Endothelial cell (in vitro differentiated cells): ENCODE measurements at regions not wholly inside any gene's neighbourhood (a gene's known extent, or its start where the extent isn't known, plus 50 kb on each side); places are given as distances from the start of the nearest gene placed in this dataset.

ENCODE experiments used
- DNase-seq: peaks from one replicate; pipeline ENCODE4 v3.0.0; 2021; ENCODE audit warnings: low spot score
- H3K27ac Mint-ChIP-seq: one replicate; pipeline ENCODE4 v1.8.0; 2021; ENCODE audit warnings: mixed read lengths, inconsistent platforms; ENCODE audit not compliant: unreplicated experiment
- H3K27me3 Mint-ChIP-seq: one replicate; pipeline ENCODE4 v1.8.0; 2021; ENCODE audit warnings: mild to moderate bottlenecking, moderate library complexity, mixed read lengths, inconsistent platforms; ENCODE audit not compliant: unreplicated experiment
- H3K36me3 Mint-ChIP-seq: one replicate; pipeline ENCODE4 v1.8.0; 2021; ENCODE audit warnings: mild to moderate bottlenecking, low read depth, mixed read lengths, inconsistent platforms; ENCODE audit not compliant: unreplicated experiment
- H3K4me1 Mint-ChIP-seq: one replicate; pipeline ENCODE4 v1.8.0; 2021; ENCODE audit warnings: mild to moderate bottlenecking, mixed read lengths, inconsistent platforms; ENCODE audit not compliant: unreplicated experiment
- H3K4me3 Mint-ChIP-seq: one replicate; pipeline ENCODE4 v1.8.0; 2021; ENCODE audit warnings: mild to moderate bottlenecking, mixed read lengths, inconsistent platforms; ENCODE audit not compliant: unreplicated experiment
- H3K9me3 Mint-ChIP-seq: one replicate; pipeline ENCODE4 v1.8.0; 2021; ENCODE audit warnings: mixed read lengths, inconsistent platforms; ENCODE audit not compliant: unreplicated experiment
- TF ChIP-seq, protein P1 (sequence below): fragments of 200-600 bp; sonication (generic); IDR thresholded peaks from one replicate; pipeline ENCODE4 v1.5.0; 2021; ENCODE audit warnings: antibody characterized with exemption; ENCODE audit not compliant: unreplicated experiment

- Mint-ChIP-seq H3K4me1 (no peaks in the 10 kb centered on the region), H3K36me3 (no peaks in the 10 kb centered on the region), H3K4me3 (no peak overlapping the region), H3K27me3 (peaks cover 3% of the 10 kb centered on the region), H3K9me3 (no peaks in the 10 kb centered on the region), H3K27ac (no peak overlapping the region)
- TF ChIP-seq, protein P1, sequence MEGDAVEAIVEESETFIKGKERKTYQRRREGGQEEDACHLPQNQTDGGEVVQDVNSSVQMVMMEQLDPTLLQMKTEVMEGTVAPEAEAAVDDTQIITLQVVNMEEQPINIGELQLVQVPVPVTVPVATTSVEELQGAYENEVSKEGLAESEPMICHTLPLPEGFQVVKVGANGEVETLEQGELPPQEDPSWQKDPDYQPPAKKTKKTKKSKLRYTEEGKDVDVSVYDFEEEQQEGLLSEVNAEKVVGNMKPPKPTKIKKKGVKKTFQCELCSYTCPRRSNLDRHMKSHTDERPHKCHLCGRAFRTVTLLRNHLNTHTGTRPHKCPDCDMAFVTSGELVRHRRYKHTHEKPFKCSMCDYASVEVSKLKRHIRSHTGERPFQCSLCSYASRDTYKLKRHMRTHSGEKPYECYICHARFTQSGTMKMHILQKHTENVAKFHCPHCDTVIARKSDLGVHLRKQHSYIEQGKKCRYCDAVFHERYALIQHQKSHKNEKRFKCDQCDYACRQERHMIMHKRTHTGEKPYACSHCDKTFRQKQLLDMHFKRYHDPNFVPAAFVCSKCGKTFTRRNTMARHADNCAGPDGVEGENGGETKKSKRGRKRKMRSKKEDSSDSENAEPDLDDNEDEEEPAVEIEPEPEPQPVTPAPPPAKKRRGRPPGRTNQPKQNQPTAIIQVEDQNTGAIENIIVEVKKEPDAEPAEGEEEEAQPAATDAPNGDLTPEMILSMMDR: no peak
- no peak for DNase-seq
Measured at GRCh38 chr11:95575517-95575916, 214.1 kb downstream of the FAM76B start.

DNA sequence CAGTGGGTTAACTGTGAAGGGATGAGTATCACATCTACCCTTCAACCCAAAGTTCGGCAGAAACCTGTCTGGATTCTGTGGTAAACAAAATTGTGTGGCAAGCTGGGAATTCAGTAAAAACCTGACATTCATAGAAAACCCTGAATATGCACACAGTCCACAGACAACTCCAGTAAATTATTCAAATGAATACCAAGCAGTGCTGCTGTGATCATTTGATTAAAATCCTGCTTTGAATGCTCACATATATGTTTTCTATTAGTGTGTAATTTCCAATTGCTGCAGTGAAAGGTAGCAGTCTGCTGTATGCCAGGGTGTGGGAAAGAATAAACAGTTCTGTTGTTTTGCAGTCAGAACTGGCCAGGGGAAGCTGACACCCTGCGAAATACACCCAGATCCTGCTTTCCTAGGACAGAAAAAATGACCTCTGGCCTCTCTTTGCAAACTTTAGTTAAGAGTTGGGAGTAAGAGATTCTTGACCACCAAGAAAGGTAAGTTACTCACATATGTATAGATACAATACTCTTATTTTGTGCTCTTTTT, 217.8 kb downstream of the FAM76B start:
- no peaks in the 10 kb centered on the region for H3K4me1 Mint-ChIP-seq
- no peak for DNase-seq
- peaks cover 3% of the 10 kb centered on the region for H3K27me3 Mint-ChIP-seq
- H3K36me3 Mint-ChIP-seq: no peaks in the 10 kb centered on the region
- H3K9me3 Mint-ChIP-seq: no peaks in the 10 kb centered on the region
- no peak overlapping the region for H3K27ac Mint-ChIP-seq
- H3K4me3 Mint-ChIP-seq: no peak overlapping the region
- TF ChIP-seq, protein P1: no peak

GRCh38 chr11:95570845-95571244, 218.7 kb downstream of the FAM76B start:
- Mint-ChIP-seq H3K27me3 (peaks cover 3% of the 10 kb centered on the region), H3K27ac (no peak overlapping the region), H3K36me3 (no peaks in the 10 kb centered on the region), H3K4me3 (no peak overlapping the region), H3K4me1 (no peaks in the 10 kb centered on the region), H3K9me3 (no peaks in the 10 kb centered on the region)
- TF ChIP-seq, protein P1: no peak
- no peak for DNase-seq

DNA sequence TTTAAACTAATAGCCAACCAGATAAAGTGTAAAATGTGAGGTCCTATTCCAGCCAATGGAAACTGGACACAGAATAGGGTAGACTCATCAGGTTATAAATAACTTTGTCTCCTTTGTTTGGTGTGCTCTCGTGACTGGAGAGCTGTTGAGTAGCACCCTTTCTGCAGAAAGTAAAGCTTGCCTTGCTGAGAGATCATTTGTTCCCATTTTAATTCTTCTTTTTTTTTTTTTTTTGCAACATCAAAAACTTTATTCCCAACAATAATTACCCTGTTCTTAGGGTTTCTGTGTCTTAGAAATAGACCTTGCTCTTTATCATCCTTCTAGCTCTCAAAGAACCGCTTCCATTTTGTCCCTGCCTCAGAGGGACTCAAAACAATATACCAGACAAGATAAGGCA, 220.4 kb downstream of the FAM76B start:
- Mint-ChIP-seq H3K4me1 (no peaks in the 10 kb centered on the region), H3K36me3 (no peaks in the 10 kb centered on the region), H3K9me3 (no peaks in the 10 kb centered on the region), H3K27ac (no peak overlapping the region), H3K4me3 (no peak overlapping the region), H3K27me3 (peaks cover 3% of the 10 kb centered on the region)
- no peak for DNase-seq
- TF ChIP-seq, protein P1: no peak

DNA sequence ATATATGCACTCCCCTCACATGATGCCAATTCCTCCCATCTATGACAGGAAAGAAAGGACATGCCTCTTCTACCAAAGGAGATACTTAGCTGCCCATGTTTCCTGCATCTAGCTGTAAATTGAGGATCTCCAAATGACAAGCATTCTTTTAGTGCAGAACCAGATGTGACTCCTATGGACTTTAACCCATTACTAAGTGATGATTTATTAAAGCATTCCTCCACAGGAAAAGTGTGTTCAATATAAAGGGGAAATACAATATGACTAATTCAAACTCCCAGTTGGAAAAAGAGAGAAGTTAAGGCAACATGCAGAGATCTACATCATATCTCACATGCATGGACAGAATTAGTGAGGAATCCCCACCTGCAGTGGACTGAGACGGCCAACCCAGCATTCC, 221.3 kb downstream of the FAM76B start:
- TF ChIP-seq, protein P1: no peak
- Mint-ChIP-seq H3K4me1 (no peaks in the 10 kb centered on the region), H3K27me3 (peaks cover 3% of the 10 kb centered on the region), H3K36me3 (no peaks in the 10 kb centered on the region), H3K9me3 (no peaks in the 10 kb centered on the region), H3K27ac (no peak overlapping the region), H3K4me3 (no peak overlapping the region)
- DNase-seq: no peak
